ENCODE measurements at regions not wholly inside any gene's neighbourhood (a gene's known extent, or its start where the extent isn't known, plus 50 kb on each side); places are given as distances from the start of the nearest gene placed in this dataset.
"Not testable (repeated sequence)": the region's sequence is repeated elsewhere in the genome, so short reads cannot be mapped to it uniquely, and the experiment has no call there.

- no peak for FAIRE-seq
- no peak for DNase-seq (ENCODE audit: low spot score in 2 of 2)
Measured at GRCh38 chrX:9258421-9259104, 206.3 kb upstream of the TBL1X start.

DNA sequence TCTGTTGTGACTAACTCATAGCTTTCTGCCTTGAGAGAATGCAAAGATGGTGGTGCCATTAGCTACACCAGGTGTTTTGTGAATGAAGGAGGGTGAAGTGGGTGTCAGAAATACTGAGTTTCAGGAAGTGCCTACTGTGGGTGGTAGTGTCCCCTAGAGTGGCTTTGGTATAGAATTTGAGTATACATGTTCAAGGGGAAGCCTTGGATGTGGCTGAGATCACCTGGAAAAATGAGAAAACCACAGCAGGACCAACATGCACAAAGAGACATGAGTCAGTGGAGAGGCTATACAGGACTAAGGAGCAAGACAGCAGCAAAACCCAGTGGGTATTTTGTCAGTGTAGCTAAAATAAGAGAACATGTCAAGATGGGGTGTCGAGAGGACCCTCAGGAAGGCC, 204.3 kb upstream of the TBL1X start:
- no peak for DNase-seq (ENCODE audit: low spot score in 2 of 2)
- no peak for FAIRE-seq

DNA sequence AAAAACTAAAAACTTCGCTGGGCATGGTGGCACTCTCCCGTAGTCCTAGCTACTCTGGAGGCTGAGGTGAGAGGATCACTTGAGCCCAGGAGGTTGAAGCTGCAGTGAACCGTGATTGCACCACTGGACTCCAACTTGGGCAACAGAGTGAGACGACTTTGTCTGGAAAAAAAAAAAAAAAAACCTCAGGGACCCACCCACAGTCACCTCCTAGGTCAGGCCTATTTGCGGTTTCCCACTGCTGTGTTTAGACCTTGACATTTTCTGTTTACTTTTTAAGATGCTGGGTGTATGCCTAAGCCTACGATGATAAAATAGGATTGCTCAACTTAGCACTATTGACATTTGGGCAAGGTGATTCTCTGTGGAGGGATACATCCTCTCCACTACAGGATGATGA, 197.4 kb upstream of the TBL1X start:
- DNase-seq (ENCODE audit: low spot score in 2 of 2) (no peak), FAIRE-seq (no peak)

- DNase-seq (ENCODE audit: low spot score in 2 of 2) (no peak), FAIRE-seq (no peak)
Measured at GRCh38 chrX:9269134-9269533, 195.7 kb upstream of the TBL1X start.

DNA sequence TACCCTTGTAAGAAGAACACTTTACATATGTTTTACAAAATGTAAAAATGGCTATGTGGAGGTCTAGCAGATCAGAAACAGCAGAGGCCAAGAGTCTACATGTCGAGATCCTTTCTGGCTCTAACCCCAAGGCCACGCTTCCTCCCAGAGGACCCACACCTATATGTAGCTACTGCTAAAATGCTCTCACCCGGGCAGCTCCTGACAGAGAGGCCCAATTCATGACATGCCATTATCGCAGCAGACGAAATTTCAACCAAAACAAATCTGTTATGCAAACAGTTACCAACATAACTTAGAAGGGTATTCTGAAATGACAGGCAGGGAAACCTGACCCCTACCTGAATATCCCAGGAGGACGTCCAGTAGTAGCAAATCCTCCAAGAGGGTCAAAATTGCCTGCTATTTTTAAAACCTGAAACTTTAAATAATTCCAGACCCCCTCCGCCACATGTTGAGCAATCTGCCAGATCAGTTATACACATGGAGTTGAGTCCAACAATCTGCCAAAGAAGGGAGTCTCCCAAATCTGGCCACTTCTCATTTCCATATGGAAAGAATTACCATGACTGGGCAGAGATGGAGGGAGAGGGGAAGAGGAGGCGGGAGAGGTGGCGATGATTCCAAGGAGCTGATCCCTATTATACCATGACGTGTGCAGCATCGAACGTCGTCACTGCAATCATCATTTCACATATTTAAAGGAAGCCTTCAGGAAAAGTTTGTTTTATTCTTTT, 192.9 kb upstream of the TBL1X start:
- DNase-seq (ENCODE audit: low spot score in 2 of 2) (no peak), FAIRE-seq (no peak)

DNA sequence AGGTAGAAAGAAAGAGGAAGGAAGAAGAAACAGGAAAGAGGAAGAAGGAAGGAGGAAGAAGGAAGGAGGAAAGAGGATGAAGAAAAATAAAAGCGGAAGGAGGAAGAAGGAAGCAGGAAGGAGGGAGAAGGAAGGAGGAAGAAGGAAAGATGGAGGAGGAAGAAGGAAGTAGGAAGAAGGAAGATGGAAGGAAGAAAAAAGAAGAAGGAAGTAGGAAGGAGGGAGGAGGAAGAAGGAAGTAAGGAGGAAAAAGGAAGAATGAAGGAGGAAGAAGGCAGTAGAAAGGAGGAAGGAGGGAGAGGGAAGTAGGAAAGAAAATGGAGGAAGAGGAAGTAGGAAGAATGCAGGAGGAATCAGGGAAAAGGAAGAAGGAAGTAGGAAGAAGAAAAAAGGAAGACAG, 191.1 kb upstream of the TBL1X start:
- FAIRE-seq: no peak
- DNase-seq (ENCODE audit: low spot score in 2 of 2): no peak

GRCh38 chrX:9278475-9279233, 186.2 kb upstream of the TBL1X start:
- FAIRE-seq (no peak), DNase-seq (ENCODE audit: low spot score in 2 of 2) (no peak)

GRCh38 chrX:9279234-9279544, 185.7 kb upstream of the TBL1X start:
- no peak for FAIRE-seq
- DNase-seq (ENCODE audit: low spot score in 2 of 2): no peak

- no peak for FAIRE-seq
- DNase-seq (ENCODE audit: low spot score in 2 of 2): no peak
Measured at GRCh38 chrX:9280831-9281230, 184.0 kb upstream of the TBL1X start.

- FAIRE-seq (no peak), DNase-seq (ENCODE audit: low spot score in 2 of 2) (no peak)
Measured at GRCh38 chrX:9282325-9282724, 182.5 kb upstream of the TBL1X start.

- FAIRE-seq: no peak
- DNase-seq (ENCODE audit: low spot score in 2 of 2): no peak
Measured at GRCh38 chrX:9285342-9285771, 179.5 kb upstream of the TBL1X start.

DNA sequence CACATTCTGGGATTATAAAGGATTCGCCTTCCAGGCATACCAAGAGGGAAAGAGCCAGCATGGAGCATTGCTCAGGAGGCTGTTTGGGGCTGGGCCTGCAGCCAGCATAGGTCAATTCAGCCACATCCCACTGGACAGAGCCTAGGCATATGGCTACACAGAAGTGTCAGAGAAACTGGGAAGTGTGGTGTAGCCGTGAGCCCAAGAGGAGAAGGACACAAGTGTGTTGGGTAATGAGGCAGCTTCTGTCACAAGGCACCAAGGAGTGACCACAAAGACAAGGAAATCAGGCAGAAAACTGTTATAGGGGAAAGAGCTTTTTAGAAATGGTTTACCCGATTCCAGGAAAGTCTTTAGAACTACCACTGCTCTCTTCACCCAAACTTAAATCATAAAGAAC, 178.6 kb upstream of the TBL1X start:
- FAIRE-seq: no peak
- no peak for DNase-seq (ENCODE audit: low spot score in 2 of 2)

DNA sequence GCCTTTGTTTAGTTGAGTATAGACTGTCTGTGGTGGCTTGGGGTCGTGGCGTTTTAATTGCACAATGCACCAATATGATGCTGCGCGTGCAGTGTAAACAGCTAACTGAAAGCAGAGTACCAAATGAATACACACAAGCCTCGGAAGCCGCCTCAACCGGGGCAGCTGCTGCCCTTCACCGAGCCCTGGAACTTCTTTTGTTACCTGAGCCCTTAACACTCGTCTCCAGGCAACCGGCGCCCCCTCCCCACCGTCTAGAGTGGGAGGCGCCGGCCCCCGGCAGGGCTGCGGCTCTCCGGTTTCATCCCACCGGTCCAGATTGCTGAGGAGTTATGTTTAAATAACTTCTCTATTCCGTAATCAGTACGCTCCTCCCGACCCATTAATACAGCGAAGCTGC, 173.2 kb upstream of the TBL1X start:
- no peak for DNase-seq (ENCODE audit: low spot score in 2 of 2)
- no peak for FAIRE-seq

DNA sequence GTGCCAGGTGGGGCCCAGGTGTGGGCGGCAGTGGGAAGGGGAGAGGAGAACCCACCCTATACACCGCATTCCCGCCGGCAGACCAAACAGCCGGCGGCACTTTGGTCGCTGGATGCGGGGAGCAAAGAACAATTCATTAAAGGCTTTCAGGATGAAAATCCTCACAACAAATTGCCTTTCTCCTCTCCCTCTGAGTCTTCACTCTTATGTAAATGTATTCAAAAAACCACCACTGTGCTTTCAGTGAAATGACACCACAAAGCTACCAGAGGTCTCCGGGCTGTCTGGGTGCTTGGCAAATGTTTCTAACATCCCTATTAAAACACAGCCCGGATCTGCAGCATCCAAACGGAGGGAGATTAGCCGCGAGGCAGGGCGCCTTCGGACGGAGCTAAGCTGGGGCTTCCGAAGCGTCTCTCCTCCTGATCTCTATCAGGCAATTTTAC, 171.8 kb upstream of the TBL1X start:
- FAIRE-seq (no peak), DNase-seq (ENCODE audit: low spot score in 2 of 2) (no peak)

- DNase-seq (ENCODE audit: low spot score in 2 of 2): no peak
- no peak for FAIRE-seq
Measured at GRCh38 chrX:9293903-9294302, 171.0 kb upstream of the TBL1X start.

- DNase-seq (ENCODE audit: low spot score in 2 of 2) (no peak), FAIRE-seq (no peak)
Measured at GRCh38 chrX:9295551-9295950, 169.3 kb upstream of the TBL1X start.

GRCh38 chrX:9298221-9298620, 166.6 kb upstream of the TBL1X start:
- FAIRE-seq: no peak
- no peak for DNase-seq (ENCODE audit: low spot score in 2 of 2)

DNA sequence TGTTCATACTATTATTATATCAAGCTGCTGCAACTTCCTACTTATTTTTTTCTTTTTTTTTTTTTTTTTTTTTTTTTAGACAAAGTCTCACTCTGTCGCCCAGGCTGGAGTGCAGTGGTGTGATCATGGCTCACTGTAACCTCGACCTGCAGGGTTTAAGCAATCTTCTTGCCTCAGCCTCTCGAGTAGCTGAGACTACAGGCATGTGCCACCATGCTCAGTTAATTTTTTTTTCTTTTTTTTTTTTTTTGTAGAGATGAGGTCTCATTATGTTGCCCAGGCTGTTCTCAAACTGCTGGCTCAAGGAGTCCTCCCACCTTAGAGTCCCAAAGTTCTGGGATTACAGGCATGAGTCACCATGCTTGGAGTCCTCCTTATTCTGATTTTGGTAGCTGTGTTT, 165.2 kb upstream of the TBL1X start:
- FAIRE-seq; DNase-seq (ENCODE audit: low spot score in 2 of 2): not testable (repeated sequence)

DNA sequence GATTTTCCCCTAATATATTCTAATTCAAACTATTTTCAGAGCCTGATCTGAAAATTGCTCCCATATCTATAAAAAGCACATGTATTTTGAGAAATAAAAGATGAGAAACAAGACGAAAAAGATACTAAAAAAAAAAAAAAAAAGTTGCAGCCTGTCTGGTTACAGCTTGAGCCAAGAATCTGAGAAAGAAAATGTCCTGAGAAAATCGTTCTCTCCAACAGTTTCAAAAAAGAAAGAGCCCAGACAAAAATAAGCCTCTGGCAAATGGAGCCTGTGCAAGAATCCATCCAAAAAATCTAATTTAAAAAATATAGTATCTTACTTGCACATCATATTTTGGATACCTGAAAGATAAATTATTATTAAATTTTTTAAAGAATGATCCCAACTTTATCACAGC, 163.0 kb upstream of the TBL1X start:
- FAIRE-seq: no peak

GRCh38 chrX:9302381-9302780, 162.5 kb upstream of the TBL1X start:
- FAIRE-seq (no peak), DNase-seq (ENCODE audit: low spot score in 2 of 2) (no peak)

More for the DNA sequence above, 163.0 kb upstream of the TBL1X start:
- DNase-seq (ENCODE audit: low spot score in 2 of 2): no peak

DNA sequence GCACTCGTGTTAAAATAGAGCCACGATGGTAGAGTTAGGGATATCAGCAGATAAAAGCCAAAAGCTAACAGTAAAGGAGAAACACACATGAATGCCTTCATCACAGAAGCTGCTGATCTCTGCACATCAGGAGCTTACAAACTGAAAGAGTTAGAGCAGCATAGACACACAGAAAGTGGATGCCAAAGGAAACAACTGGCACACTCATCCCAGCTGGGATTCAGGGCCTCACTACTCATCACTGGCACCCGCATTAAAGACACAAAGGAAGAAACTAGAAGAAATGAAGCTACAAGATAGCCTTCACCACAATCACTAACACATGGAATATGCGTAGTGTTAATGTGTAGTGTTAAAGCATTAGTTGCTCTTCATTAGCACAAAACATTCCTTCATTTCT, 156.4 kb upstream of the TBL1X start:
- DNase-seq (ENCODE audit: low spot score in 2 of 2): no peak
- FAIRE-seq: no peak

- FAIRE-seq (no peak), DNase-seq (ENCODE audit: low spot score in 2 of 2) (no peak)
Measured at GRCh38 chrX:9310616-9311015, 154.2 kb upstream of the TBL1X start.
